Hematopoietic multipotent progenitor cell treated with erythropoietin and hydrocortisone succinate and interleukin-3 and kit ligand, for 4 days (in vitro differentiated cells): ENCODE measurements at regions not wholly inside any gene's neighbourhood (a gene's known extent, or its start where the extent isn't known, plus 50 kb on each side); places are given as distances from the start of the nearest gene placed in this dataset.

Source experiments
- DNase-seq: peaks from one replicate; pipeline ENCODE4 v3.0.0-alpha.2; 2015

GRCh38 chr5:26669523-26669922 is 368.9 kb downstream of the CDH9 start:
- no peak for DNase-seq

DNA sequence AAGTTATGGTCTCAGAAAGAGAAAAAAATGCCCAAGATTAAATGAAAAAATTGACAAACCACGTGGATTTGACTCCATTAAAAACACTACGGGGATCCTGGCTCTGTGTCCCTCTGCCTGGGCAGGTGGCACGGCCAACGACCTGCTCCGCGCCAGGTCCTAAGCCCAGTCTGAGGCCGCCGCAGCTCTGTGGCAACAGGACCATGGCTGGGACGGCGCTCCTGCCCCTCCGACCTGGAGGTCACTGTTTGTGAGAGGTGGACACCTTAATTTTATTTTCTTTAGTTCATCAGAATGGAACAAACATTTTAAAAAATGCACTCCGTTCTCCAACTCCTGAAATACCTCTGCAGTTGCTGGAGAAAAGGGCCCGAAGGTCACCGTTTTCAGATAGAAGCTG is 369.4 kb downstream of the CDH9 start:
- DNase-seq, result no peak

DNA sequence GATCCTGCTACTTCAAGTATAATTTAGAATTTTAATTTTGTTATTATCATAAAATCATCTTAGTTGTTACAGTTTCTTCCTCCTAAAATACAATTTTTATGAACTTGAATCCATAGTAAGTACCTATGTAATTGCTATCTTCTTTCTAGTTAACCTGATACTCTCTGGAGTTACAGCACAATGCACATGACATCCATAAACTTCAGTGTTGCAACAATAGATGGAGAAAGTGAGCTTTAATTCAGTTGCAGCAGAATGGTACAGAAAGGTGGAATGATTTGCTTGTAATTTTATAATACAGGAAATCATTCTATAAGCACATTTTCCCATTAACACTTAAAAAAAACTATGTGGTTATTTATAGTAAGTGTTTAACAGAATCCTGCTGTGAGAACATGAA is 372.0 kb downstream of the CDH9 start:
- no peak for DNase-seq

- DNase-seq, result no peak
Measured at GRCh38 chr5:26663500-26663899, 374.9 kb downstream of the CDH9 start.

DNA sequence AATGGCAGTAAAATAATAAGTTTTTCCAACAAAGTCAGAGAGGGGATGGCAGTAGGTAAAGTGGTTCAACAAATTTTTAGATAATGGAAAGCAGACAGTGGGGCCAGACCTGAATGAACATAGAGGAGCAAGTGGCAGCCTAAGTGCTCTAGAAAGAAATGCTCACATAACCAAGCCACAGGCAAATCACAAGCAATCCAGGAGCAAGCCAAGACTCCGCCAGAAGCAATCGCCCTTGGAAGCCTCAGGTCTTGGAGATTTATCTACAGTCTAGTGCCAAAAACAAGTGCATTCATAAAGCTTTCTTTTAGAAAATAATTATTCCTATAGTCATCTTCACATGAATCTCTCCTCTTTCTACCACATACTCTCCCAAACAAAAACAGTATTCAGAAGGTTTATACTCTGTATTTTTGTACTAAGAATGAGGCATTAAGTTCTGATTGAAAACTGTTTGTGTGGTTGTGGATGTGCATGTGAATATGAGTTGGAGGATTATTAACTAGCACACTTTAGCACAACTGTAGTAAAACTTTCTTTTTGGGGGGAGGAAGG is 375.5 kb downstream of the CDH9 start:
- no peak for DNase-seq

DNA sequence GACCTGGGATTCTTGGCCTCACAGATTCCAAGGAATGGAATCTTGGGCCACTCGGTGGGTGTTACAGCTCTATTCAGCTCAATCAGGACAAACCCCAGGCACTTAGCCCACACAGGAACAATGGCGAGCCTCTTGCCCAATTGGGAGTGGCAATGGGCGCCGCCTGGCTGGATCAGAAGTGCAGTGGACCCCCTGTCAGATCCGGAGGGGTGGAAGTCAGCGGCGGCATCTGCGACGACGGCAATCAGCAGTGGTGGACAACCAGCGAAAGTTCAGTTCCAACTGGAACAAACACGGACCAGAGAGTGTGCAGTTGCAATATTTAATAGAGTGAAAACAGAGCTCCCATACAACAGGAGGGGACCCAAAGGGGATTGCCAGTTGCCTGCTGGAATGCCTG is 378.3 kb downstream of the CDH9 start:
- DNase-seq, result no peak

- DNase-seq, result no peak
Measured at GRCh38 chr5:26649000-26649399, 389.4 kb downstream of the CDH9 start.

GRCh38 chr5:26647781-26648180 is 390.6 kb downstream of the CDH9 start:
- no peak for DNase-seq

GRCh38 chr5:26645659-26646058 is 392.7 kb downstream of the CDH9 start:
- peak; percentile 2 for DNase-seq

- no peak for DNase-seq
Measured at GRCh38 chr5:26641492-26641891, 396.9 kb downstream of the CDH9 start.

DNA sequence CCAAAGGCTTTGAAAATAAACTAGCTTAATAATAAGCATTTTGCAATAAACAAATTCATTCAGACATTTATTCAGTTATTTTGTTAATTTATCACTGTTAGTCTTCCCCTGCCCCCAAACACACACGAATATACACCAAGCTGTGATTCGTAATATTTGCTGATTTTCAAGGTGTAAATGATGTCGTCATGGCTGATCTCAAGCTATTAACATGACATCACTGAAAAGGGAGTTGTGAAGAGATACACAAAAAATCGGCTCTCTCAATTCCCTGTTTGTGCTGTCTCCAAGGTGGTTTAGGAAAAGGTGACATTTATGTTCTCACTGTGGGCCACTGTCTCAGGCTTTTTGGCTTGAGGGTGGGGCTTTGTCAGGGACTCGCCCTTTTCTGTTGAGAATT is 413.3 kb downstream of the CDH9 start:
- no peak for DNase-seq

- no peak for DNase-seq
Measured at GRCh38 chr5:26622947-26623346, 415.4 kb downstream of the CDH9 start.

DNA sequence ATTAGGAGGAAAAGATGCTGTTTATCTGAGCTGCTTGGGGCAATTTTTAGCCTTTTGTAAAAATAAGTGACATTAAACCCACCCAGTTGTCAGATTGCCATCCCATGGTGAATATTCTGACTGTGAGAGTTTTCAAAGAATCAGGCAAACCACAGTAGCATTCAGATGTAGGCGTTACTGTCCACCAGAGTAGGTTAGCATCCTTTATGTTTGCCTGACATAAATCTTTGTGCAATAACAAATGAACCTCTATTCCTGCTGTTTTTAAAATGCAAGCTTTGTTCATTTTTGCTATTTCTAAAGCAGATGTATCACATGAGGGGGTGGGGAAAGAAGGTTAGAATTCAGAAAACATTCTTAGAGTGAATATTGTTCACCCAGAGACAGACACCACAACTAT is 427.8 kb downstream of the CDH9 start:
- DNase-seq, result no peak

GRCh38 chr5:26601563-26601962 is 436.8 kb downstream of the CDH9 start:
- DNase-seq, result no peak

DNA sequence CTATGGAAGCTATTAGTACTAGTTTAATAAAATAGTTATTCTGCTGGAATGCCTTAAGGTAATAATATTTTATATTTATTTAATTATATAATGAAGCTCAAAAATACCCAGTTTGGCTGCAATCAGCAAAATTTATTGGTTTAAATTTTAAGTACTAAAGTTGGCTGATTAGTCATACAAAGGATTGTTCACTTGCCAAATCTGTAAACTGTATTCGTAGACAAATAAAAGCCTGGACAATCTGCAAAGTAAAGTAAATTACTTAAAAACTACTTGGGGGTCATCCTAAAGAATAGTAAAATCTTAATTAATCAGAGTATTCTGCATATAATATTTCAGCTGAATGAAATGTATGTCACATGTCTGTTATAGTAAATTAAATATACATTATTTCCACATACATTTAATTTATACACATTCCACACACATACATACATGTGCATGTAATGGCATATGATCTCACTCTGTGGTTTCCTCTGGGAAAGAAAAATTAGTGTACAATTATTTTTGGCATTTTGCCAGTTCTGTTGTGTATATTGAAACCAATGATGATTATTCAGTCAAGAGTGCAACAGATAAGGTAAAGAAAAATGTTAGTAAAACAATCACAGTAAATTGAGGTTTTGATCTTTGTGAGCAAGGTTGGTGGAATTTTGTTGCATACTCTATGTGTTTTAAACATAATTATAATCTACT is 455.9 kb downstream of the CDH9 start:
- no peak for DNase-seq

GRCh38 chr5:26579712-26580111 is 458.7 kb downstream of the CDH9 start:
- no peak for DNase-seq

- DNase-seq, result no peak
Measured at GRCh38 chr5:26578002-26578401, 460.4 kb downstream of the CDH9 start.

- DNase-seq, result no peak
Measured at GRCh38 chr5:26572480-26572879, 465.9 kb downstream of the CDH9 start.

DNA sequence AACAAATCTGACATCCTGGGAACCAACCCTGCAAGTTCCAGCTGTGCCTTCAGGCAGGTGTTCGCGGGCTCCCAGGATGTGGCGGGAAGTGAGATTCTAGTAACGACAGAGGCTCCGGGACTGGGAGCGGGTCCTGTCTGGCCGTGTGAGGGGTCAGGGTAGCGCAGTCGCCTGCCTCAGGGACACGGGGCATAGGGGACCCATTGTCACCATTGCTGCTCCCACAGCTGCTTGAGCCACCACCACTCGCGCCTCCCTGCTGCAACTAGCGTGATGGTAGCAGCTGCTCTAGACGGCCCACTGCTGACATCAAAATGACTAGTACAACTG is 468.5 kb downstream of the CDH9 start:
- no peak for DNase-seq

- no peak for DNase-seq
Measured at GRCh38 chr5:26569241-26569928, 469.0 kb downstream of the CDH9 start.

- DNase-seq, result no peak
Measured at GRCh38 chr5:26568316-26568715, 470.1 kb downstream of the CDH9 start.

- no peak for DNase-seq
Measured at GRCh38 chr5:26563979-26564378, 474.4 kb downstream of the CDH9 start.

DNA sequence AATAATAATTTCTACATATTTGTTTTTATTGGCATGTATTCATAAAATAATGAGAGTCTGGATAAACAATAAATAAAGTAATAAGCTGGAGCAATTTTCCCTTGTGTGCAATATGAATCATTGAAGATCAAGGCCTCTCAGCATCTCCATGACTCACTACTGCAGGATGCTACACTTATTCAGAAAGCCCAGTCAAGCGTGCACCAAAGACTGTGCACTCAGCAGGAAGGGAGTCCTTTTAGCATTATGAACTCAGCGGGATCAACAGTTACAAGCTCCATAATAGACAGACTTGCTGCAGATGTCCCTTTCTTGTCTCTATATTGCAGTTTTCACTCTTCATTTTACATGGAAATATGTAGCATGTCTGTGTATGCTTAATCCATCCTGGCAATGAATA is 485.3 kb downstream of the CDH9 start:
- no peak for DNase-seq

GRCh38 chr5:26543987-26544386 is 494.4 kb downstream of the CDH9 start:
- DNase-seq, result no peak

GRCh38 chr5:26538226-26538625 is 500.2 kb downstream of the CDH9 start:
- no peak for DNase-seq
